Activated T-helper 9 cell treated with anti-CD3 and anti-CD28 coated beads, Interleukin-2, amount 50 U/mL, for 16 hours (primary cell): ENCODE measurements at regions not wholly inside any gene's neighbourhood (a gene's known extent, or its start where the extent isn't known, plus 50 kb on each side); places are given as distances from the start of the nearest gene placed in this dataset.

Experiments used
- DNase-seq: peaks from one replicate; pipeline ENCODE4 v3.0.0-alpha.2; 2020; ENCODE audit warnings: low read depth

- DNase-seq = no peak
Observed at GRCh38 chr12:124726596-124727263, 136.9 kb downstream of the SCARB1 start.

GRCh38 chr12:124725597-124726237 is 137.9 kb downstream of the SCARB1 start:
- DNase-seq = no peak

- DNase-seq = no peak
Observed at GRCh38 chr12:124725099-124725498, 138.6 kb downstream of the SCARB1 start.

GRCh38 chr12:124722878-124723277 is 140.8 kb downstream of the SCARB1 start:
- no peak for DNase-seq

GRCh38 chr12:124721501-124722162 is 142.0 kb downstream of the SCARB1 start:
- no peak for DNase-seq

- DNase-seq = no peak
Observed at GRCh38 chr12:124720681-124721500, 142.8 kb downstream of the SCARB1 start.

- no peak for DNase-seq
Observed at GRCh38 chr12:124720004-124720680, 143.5 kb downstream of the SCARB1 start.

- DNase-seq = no peak
Observed at GRCh38 chr12:124719231-124719630, 144.4 kb downstream of the SCARB1 start.

GRCh38 chr12:124718458-124718857 is 145.2 kb downstream of the SCARB1 start:
- no peak for DNase-seq

- no peak for DNase-seq
Observed at GRCh38 chr12:124718036-124718435, 145.6 kb downstream of the SCARB1 start.

GRCh38 chr12:124717318-124717717 is 146.3 kb downstream of the SCARB1 start:
- DNase-seq = no peak

GRCh38 chr12:124716208-124717130 is 147.2 kb downstream of the SCARB1 start:
- no peak for DNase-seq

GRCh38 chr12:124715121-124715990 is 147.9 kb upstream of the NCOR2 start:
- DNase-seq = no peak

- peak; percentile 23 for DNase-seq
Observed at GRCh38 chr12:124713436-124714082, 146.1 kb upstream of the NCOR2 start.

GRCh38 chr12:124713041-124713435 is 145.6 kb upstream of the NCOR2 start:
- DNase-seq = no peak

GRCh38 chr12:124711344-124711743 is 143.9 kb upstream of the NCOR2 start:
- DNase-seq = no peak

- DNase-seq = no peak
Observed at GRCh38 chr12:124709722-124710687, 142.6 kb upstream of the NCOR2 start.

- no peak for DNase-seq
Observed at GRCh38 chr12:124707316-124707715, 139.9 kb upstream of the NCOR2 start.
